Neural cell (in vitro differentiated cells): ENCODE measurements at regions not wholly inside any gene's neighbourhood (a gene's known extent, or its start where the extent isn't known, plus 50 kb on each side); places are given as distances from the start of the nearest gene placed in this dataset.
"Not testable (repeated sequence)": the region's sequence is repeated elsewhere in the genome, so short reads cannot be mapped to it uniquely, and the experiment has no call there.

Experiments used
- H2AFZ ChIP-seq: fragments of 200-600, 300-800 bp; sonication (generic), shearing (Covaris generic); 2 replicates; pipeline ENCODE4 v1.6.0; 2014; ENCODE audit warnings: low read depth, mild to moderate bottlenecking, antibody characterized with exemption, low read length, moderate library complexity
- H3F3A ChIP-seq: fragments of 200-600 bp; shearing (Covaris generic); 2 replicates; pipeline ENCODE4 v1.6.1; 2016; ENCODE audit warnings: mild to moderate bottlenecking, moderate library complexity, mixed read lengths, antibody characterized with exemption, low read length; ENCODE audit not compliant: insufficient read depth, poor library complexity, severe bottlenecking
- H3K27ac ChIP-seq: fragments of 200-600, 300-800 bp; sonication (generic), shearing (Covaris generic); 2 replicates; pipeline ENCODE4 v1.5.1; 2014; ENCODE audit warnings: mild to moderate bottlenecking, low read length, moderate library complexity
- H3K27me3 ChIP-seq: fragments of 300-800, 200-600 bp; sonication (generic), shearing (Covaris generic); 2 replicates; pipeline ENCODE4 v1.6.0; 2014; ENCODE audit warnings: mild to moderate bottlenecking, low read depth, low read length, moderate library complexity; ENCODE audit not compliant: insufficient read depth
- H3K36me3 ChIP-seq: fragments of 300-800, 200-600 bp; sonication (generic), shearing (Covaris generic); 2 replicates; pipeline ENCODE4 v1.5.1; 2014; ENCODE audit warnings: mild to moderate bottlenecking, antibody characterized with exemption, low read length, moderate library complexity; ENCODE audit not compliant: insufficient read depth
- H3K4me2 ChIP-seq: fragments of 300-800, 200-600 bp; sonication (generic), shearing (Covaris generic); 2 replicates; pipeline ENCODE4 v1.6.0; 2014; ENCODE audit warnings: mild to moderate bottlenecking, low read length
- H3K4me3 ChIP-seq: fragments of 300-800, 200-600 bp; sonication (generic), shearing (Covaris generic); 2 replicates; pipeline ENCODE4 v1.5.1; 2014; ENCODE audit warnings: mild to moderate bottlenecking, low read length, moderate library complexity
- H3K79me2 ChIP-seq: fragments of 200-600 bp; shearing (Covaris generic); replicated peaks from 2 replicates; pipeline ENCODE4 v1.6.0; 2014; ENCODE audit warnings: mild to moderate bottlenecking, low read length, moderate library complexity; ENCODE audit not compliant: insufficient read depth
- H3K9ac ChIP-seq: fragments of 300-800, 200-600 bp; sonication (generic), shearing (Covaris generic); 2 replicates; pipeline ENCODE4 v1.6.1; 2016; ENCODE audit warnings: mild to moderate bottlenecking, low read length, mixed read lengths
- H3K9me2 ChIP-seq: fragments of 200-600 bp; shearing (Covaris generic); 2 replicates; pipeline ENCODE4 v1.6.1; 2016; ENCODE audit warnings: mild to moderate bottlenecking, low read length, mixed read lengths; ENCODE audit not compliant: insufficient read depth
- H3K9me3 ChIP-seq: fragments of 200-600, 300-800 bp; sonication (generic), shearing (Covaris generic); 2 replicates; pipeline ENCODE4 v1.6.1; 2016; ENCODE audit warnings: mild to moderate bottlenecking, mixed run types, low read length, moderate library complexity, mixed read lengths
- H4K20me1 ChIP-seq: fragments of 200-600 bp; shearing (Covaris generic); 2 replicates; pipeline ENCODE4 v1.6.1; 2016; ENCODE audit warnings: mild to moderate bottlenecking, mixed run types; ENCODE audit not compliant: insufficient read depth
- EP300 ChIP-seq: fragments of 450-650 bp; conservative IDR thresholded peaks from 2 replicates; pipeline ENCODE4 v1.6.1; 2014; ENCODE audit warnings: antibody characterized with exemption, mild to moderate bottlenecking, moderate library complexity; ENCODE audit not compliant: poor library complexity, severe bottlenecking
- MXI1 ChIP-seq: fragments of 450-650 bp; conservative IDR thresholded peaks from 2 replicates; pipeline ENCODE4 v1.6.1; 2014; ENCODE audit warnings: antibody characterized with exemption, mild to moderate bottlenecking; ENCODE audit not compliant: poor library complexity, severe bottlenecking
- POLR2AphosphoS5 ChIP-seq: IDR thresholded peaks from 2 replicates; pipeline ENCODE4 v1.6.1; 2012
- TF ChIP-seq, protein P1 (sequence below): IDR thresholded peaks from 2 replicates; pipeline ENCODE4 v1.6.1; 2012; ENCODE audit warnings: borderline replicate concordance

DNA sequence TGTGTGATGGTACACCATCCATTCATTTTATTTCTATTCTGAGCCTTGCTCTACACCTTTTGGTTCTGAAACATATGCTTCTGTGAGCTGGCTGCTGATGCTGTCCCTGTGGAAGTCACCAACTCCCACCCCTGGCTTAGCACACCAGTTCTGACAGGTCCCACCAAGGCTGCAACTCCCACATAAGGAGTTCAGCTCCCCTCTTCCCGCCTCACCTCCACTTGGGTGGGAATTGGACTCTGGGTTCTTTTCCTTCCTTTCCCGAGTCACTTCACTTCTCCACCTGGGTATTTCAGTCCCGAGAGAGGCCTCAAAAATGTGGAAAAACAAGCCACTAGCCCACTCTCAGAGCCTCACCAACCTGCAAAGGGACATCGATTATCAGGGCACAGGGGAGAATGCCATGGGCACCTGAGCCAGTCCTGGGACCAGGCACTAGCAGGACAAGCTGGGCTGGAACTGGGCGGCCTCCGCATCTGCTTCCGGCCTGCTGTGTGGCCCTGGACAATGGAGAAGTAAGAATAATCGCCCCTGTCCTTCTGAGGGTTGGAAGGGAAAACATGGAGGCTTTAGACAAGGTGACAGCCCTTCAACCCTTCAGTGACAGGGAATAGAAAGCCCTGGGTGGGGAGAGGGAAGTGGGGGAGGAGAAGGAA is 80.1 kb downstream of the IGLL1 start:
- Histone ChIP-seq H3K4me2 (no peak overlapping the region), H3K27me3 (no peaks in the 10 kb centered on the region), H4K20me1 (no peaks in the 10 kb centered on the region), H3K9me3 (no peaks in the 10 kb centered on the region), H3K9me2 (no peaks in the 10 kb centered on the region), H3F3A (no peaks in the 10 kb centered on the region), H3K27ac (no peak overlapping the region), H3K9ac (no peak overlapping the region), H3K4me3 (no peak overlapping the region), H3K36me3 (no peaks in the 10 kb centered on the region), H3K79me2 (no peaks in the 10 kb centered on the region), H2AFZ (no peak overlapping the region)
- TF ChIP-seq, protein P1, sequence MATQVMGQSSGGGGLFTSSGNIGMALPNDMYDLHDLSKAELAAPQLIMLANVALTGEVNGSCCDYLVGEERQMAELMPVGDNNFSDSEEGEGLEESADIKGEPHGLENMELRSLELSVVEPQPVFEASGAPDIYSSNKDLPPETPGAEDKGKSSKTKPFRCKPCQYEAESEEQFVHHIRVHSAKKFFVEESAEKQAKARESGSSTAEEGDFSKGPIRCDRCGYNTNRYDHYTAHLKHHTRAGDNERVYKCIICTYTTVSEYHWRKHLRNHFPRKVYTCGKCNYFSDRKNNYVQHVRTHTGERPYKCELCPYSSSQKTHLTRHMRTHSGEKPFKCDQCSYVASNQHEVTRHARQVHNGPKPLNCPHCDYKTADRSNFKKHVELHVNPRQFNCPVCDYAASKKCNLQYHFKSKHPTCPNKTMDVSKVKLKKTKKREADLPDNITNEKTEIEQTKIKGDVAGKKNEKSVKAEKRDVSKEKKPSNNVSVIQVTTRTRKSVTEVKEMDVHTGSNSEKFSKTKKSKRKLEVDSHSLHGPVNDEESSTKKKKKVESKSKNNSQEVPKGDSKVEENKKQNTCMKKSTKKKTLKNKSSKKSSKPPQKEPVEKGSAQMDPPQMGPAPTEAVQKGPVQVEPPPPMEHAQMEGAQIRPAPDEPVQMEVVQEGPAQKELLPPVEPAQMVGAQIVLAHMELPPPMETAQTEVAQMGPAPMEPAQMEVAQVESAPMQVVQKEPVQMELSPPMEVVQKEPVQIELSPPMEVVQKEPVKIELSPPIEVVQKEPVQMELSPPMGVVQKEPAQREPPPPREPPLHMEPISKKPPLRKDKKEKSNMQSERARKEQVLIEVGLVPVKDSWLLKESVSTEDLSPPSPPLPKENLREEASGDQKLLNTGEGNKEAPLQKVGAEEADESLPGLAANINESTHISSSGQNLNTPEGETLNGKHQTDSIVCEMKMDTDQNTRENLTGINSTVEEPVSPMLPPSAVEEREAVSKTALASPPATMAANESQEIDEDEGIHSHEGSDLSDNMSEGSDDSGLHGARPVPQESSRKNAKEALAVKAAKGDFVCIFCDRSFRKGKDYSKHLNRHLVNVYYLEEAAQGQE, result no peak

DNA sequence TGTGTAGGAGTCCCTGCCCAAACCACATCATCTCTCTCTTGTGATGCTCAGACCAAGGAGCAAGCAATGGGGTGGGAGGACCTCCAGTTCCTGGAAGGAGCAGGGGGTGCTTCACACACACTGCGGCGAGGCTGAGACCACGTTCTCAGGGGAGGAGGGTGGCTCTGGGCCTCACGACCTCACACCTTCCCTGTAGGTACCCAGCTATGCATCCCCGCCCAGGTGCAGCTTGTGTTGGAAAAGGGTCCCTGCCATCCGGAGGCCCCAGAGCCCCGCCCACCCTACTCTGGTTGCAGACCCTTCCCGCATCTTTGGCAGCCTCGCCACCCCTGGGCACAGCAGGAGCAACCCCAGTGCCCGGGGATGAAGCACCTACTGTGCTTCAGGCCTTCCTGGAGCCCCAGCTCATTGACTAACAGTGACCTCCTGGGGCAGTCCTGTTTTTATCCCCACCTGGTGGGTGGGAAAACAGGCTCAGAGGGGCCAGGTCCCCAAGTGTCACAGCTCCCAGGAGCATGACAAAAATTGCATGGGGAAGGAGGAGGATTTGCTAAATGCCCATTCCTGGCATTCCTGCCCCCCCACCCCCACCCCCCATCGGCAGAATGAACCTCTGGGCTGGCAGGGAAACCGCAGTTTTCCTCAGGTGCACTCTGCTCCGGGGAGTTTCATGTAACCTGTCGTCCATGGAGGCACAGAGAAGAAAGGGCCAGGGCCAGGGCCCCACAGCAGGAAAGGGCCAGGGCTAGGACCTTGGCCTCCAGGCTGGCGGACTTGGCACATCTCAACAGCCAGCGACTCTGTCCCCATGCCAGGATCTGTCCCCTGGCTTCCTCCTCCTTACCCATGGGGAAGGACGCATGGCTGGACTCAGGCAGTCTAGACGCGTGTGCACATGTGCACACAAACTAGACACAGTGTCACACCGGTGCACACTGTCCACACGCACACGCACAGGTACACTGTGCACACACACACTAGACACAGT is 81.0 kb downstream of the IGLL1 start:
- H4K20me1 ChIP-seq, result no peaks in the 10 kb centered on the region
- no peaks in the 10 kb centered on the region for H3K36me3 ChIP-seq
- H3K27me3 ChIP-seq, result no peaks in the 10 kb centered on the region
- H3F3A ChIP-seq, result no peaks in the 10 kb centered on the region
- H3K4me2 ChIP-seq, result no peak overlapping the region
- TF ChIP-seq MXI1 (no peak), POLR2AphosphoS5 (no peak), EP300 (no peak)
- H3K9me3 ChIP-seq, result no peaks in the 10 kb centered on the region
- H3K27ac ChIP-seq, result no peak overlapping the region
- H3K4me3 ChIP-seq, result no peak overlapping the region
- no peak overlapping the region for H3K9ac ChIP-seq
- H3K9me2 ChIP-seq, result no peaks in the 10 kb centered on the region
- H2AFZ ChIP-seq, result no peak overlapping the region
- no peaks in the 10 kb centered on the region for H3K79me2 ChIP-seq

DNA sequence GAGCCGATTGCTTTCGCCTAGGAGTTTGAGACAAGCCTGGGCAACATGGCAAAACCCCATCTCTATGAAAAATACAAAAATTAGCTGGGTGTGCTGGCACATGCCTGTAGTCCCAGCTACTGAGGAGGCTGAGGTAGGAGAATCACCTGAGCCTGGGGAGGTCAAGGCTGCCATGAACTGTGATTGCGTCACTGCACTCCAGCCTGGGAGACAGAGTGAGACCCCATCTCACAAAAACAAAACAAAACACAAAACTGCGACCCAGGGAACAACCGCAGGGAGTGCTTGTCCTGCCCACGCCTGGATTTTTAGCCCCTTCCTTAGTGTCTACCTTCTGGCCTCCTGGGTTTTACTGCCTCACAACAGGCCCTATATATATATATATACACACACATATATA is 82.2 kb downstream of the IGLL1 start:
- not testable (repeated sequence) for H3K4me2 ChIP-seq, H3K79me2 ChIP-seq, H3K9ac ChIP-seq, H3K27me3 ChIP-seq, H4K20me1 ChIP-seq, H3K4me3 ChIP-seq, H3K9me2 ChIP-seq, H3K36me3 ChIP-seq, H3K27ac ChIP-seq, H2AFZ ChIP-seq, H3K9me3 ChIP-seq, H3F3A ChIP-seq
